Osteoblast (primary cell): ENCODE measurements at regions not wholly inside any gene's neighbourhood (a gene's known extent, or its start where the extent isn't known, plus 50 kb on each side); places are given as distances from the start of the nearest gene placed in this dataset.

Source experiments
- DNase-seq: peaks from one replicate; pipeline ENCODE4 v3.0.0; 2011; ENCODE audit warnings: low spot score, mixed read lengths; ENCODE audit not compliant: insufficient read length; ENCODE audit errors: missing footprints
- H2AFZ ChIP-seq: 2 replicates; pipeline ENCODE4 v1.6.0; 2011; ENCODE audit warnings: mild to moderate bottlenecking, low read length
- H3K27ac ChIP-seq: 2 replicates; pipeline ENCODE4 v1.5.1; 2011; ENCODE audit warnings: mild to moderate bottlenecking, low read depth, low read length, moderate library complexity
- H3K27me3 ChIP-seq: 2 replicates; pipeline ENCODE4 v1.6.0; 2012; ENCODE audit warnings: mild to moderate bottlenecking, control low read depth, inconsistent platforms, low read length, moderate library complexity; ENCODE audit not compliant: insufficient read depth
- H3K36me3 ChIP-seq: 2 replicates; pipeline ENCODE4 v1.5.1; 2011; ENCODE audit warnings: mild to moderate bottlenecking, low read length, control low read depth, moderate library complexity; ENCODE audit not compliant: insufficient read depth
- H3K4me1 ChIP-seq: 2 replicates; pipeline ENCODE4 v1.5.1; 2011; ENCODE audit warnings: mild to moderate bottlenecking, low read length, control low read depth, moderate library complexity; ENCODE audit not compliant: insufficient read depth
- H3K4me2 ChIP-seq: 2 replicates; pipeline ENCODE4 v1.6.0; 2011; ENCODE audit warnings: mild to moderate bottlenecking, low read length; ENCODE audit not compliant: insufficient read depth
- H3K4me3 ChIP-seq: fragments of 200-600 bp; sonication (generic); 3 replicates; pipeline ENCODE4 v1.5.1; 2012; ENCODE audit warnings: mild to moderate bottlenecking, low read length, inconsistent platforms; ENCODE audit not compliant: insufficient read depth
- H3K79me2 ChIP-seq: 2 replicates; pipeline ENCODE4 v1.6.0; 2012; ENCODE audit warnings: mild to moderate bottlenecking, low read length, control low read depth, inconsistent platforms; ENCODE audit not compliant: insufficient read depth
- H3K9me3 ChIP-seq: 2 replicates; pipeline ENCODE4 v1.5.1; 2011; ENCODE audit warnings: low read depth, low read length, control low read depth
- H4K20me1 ChIP-seq: 2 replicates; pipeline ENCODE4 v1.6.0; 2012; ENCODE audit warnings: mild to moderate bottlenecking, low read length, control low read depth; ENCODE audit not compliant: insufficient read depth
- CTCF ChIP-seq: IDR thresholded peaks from 2 replicates; pipeline ENCODE4 v1.5.1; 2011; ENCODE audit warnings: mild to moderate bottlenecking, low read depth, low read length, moderate library complexity; ENCODE audit errors: extremely low read depth

DNA sequence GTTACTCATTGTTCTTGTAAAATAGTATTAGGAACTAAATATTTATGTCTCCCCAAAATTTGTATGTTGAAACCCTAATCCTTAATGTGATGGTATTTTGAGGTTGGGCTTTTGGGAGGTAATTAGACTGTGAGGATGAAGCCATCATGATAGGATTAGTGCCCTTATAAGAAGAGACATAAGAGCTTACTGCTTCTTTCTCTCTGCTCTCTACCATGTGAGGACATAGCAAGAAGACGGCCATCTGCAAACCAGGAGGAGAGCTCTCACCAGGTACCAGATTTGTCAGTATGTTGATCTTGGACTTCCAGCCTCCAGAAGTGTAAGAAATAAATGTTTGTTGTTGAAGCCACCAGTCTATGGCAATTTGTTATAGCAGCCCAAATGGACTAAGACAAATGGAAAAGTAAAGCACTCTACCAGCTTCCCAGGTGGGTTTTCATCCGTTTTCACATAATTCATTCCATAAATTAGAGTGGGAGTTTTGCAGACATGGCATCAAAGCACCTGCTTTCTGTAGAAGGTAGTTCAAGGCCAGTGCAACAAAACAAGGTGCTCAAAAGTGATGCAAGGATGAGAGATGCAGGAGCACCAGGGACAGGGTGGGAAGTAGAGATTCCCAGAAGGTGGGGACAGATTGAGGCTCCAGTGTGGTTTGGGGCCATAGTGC, 70.7 kb downstream of the MYCN start:
- H3K4me1 ChIP-seq = no peaks in the 10 kb centered on the region
- H3K9me3 ChIP-seq = no peaks in the 10 kb centered on the region
- H3K4me3 ChIP-seq = no peak overlapping the region
- H2AFZ ChIP-seq = no peak overlapping the region
- no peaks in the 10 kb centered on the region for H4K20me1 ChIP-seq
- no peaks in the 10 kb centered on the region for H3K36me3 ChIP-seq
- no peaks in the 10 kb centered on the region for H3K79me2 ChIP-seq
- no peak for TF ChIP-seq CTCF
- H3K4me2 ChIP-seq = no peak overlapping the region
- H3K27me3 ChIP-seq = no peaks in the 10 kb centered on the region
- no peak overlapping the region for H3K27ac ChIP-seq
- DNase-seq = no peak

DNA sequence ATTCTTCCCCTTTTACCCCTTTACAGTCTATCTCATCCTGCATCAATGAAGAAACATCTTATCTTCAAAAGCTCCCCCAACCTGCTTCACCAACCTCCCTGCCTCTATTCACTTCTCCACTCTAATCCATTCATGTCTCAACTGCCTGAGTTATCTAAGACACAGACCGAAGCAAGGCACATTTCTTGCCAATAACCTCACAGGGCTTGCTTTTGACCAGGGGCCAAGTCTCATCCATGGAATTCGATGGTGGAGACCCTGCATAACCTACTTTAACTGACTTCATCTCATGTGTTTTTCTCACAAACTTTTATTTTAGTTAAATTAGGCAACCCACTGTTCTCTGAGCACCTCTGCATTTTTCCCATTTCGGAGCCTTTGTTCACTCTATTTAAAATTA, 69.7 kb downstream of the MYCN start:
- H3K9me3 ChIP-seq = no peaks in the 10 kb centered on the region
- DNase-seq = no peak
- H3K27ac ChIP-seq = no peak overlapping the region
- no peaks in the 10 kb centered on the region for H3K27me3 ChIP-seq
- H3K4me2 ChIP-seq = no peak overlapping the region
- H4K20me1 ChIP-seq = no peaks in the 10 kb centered on the region
- no peak overlapping the region for H2AFZ ChIP-seq
- H3K79me2 ChIP-seq = no peaks in the 10 kb centered on the region
- no peak for TF ChIP-seq CTCF
- H3K4me3 ChIP-seq = no peak overlapping the region
- no peaks in the 10 kb centered on the region for H3K4me1 ChIP-seq
- H3K36me3 ChIP-seq = no peaks in the 10 kb centered on the region

GRCh38 chr2:16009560-16009959, 69.2 kb downstream of the MYCN start:
- Histone ChIP-seq H3K4me1 (no peaks in the 10 kb centered on the region), H3K9me3 (no peaks in the 10 kb centered on the region), H2AFZ (no peak overlapping the region), H3K27ac (no peak overlapping the region), H3K4me2 (no peak overlapping the region), H3K4me3 (no peak overlapping the region), H3K36me3 (no peaks in the 10 kb centered on the region), H4K20me1 (no peaks in the 10 kb centered on the region), H3K27me3 (no peaks in the 10 kb centered on the region), H3K79me2 (no peaks in the 10 kb centered on the region)
- TF ChIP-seq CTCF = no peak
- DNase-seq = no peak

- DNase-seq = no peak
- no peaks in the 10 kb centered on the region for H3K27me3 ChIP-seq
- no peaks in the 10 kb centered on the region for H3K36me3 ChIP-seq
- no peak overlapping the region for H3K4me3 ChIP-seq
- H3K9me3 ChIP-seq = no peaks in the 10 kb centered on the region
- H3K27ac ChIP-seq = no peak overlapping the region
- H3K4me1 ChIP-seq = no peaks in the 10 kb centered on the region
- H3K4me2 ChIP-seq = no peak overlapping the region
- no peak overlapping the region for H2AFZ ChIP-seq
- no peaks in the 10 kb centered on the region for H3K79me2 ChIP-seq
- no peaks in the 10 kb centered on the region for H4K20me1 ChIP-seq
- no peak for TF ChIP-seq CTCF
Measured at GRCh38 chr2:16008856-16009255, 68.5 kb downstream of the MYCN start.
